GM12878 (cell line): ENCODE measurements at regions not wholly inside any gene's neighbourhood (a gene's known extent, or its start where the extent isn't known, plus 50 kb on each side); places are given as distances from the start of the nearest gene placed in this dataset.

Source experiments
- ATAC-seq: fragments of 200-7000 bp; cut with Tn5 transposase; 3 replicates; pipeline ENCODE4 v1.9.1; 2020; ENCODE audit warnings: mild to moderate bottlenecking, moderate library complexity
- BruUV-seq: library from RNA; stranded (reverse); fragments of 400-500 nt; replicated peaks from 2 replicates; lab custom pipeline; 2021; lab: Mats Ljungman, UMichigan
- CTCF ChIA-PET: fragments of 300-600 bp; sonication (Branson Sonifier 250); formaldehyde crosslinking; extraction: SDS; loops from one replicate; lab custom pipeline; 2021; ENCODE audit warnings: inconsistent platforms; lab: Yijun Ruan, JAX
- POLR2A ChIA-PET: fragments of 350-600 bp; formaldehyde crosslinking; extraction: SDS; loops from one replicate; lab custom pipeline; 2021; ENCODE audit warnings: inconsistent platforms; lab: Charles Lee
- RAD21 ChIA-PET: fragments of 300-600 bp; sonication (Branson Sonifier 250); formaldehyde crosslinking; loops from one replicate; lab custom pipeline; 2023; ENCODE audit warnings: antibody characterized with exemption; ENCODE audit not compliant: unreplicated experiment; lab: Charles Lee
- SMC1A ChIA-PET: fragments of 300-600 bp; sonication (Branson Sonifier 250); formaldehyde crosslinking; loops from one replicate; lab custom pipeline; 2023; ENCODE audit not compliant: unreplicated experiment, uncharacterized antibody; lab: Charles Lee
- DNase-seq: peaks from one replicate; pipeline ENCODE4 v3.0.0-alpha.2; 2011; ENCODE audit warnings: low read depth, low spot score
- FAIRE-seq: peaks from 3 replicates; lab custom pipeline; 2011; peaks lifted over from hg19 to GRCh38; lab: Jason Lieb, UNC
- H2AFZ ChIP-seq: 2 replicates; pipeline ENCODE4 v1.6.0; 2011; ENCODE audit warnings: low read depth, low read length, control low read depth; ENCODE audit not compliant: control insufficient read depth
- H3K27ac ChIP-seq: 2 replicates; pipeline ENCODE4 v1.5.1; 2011; ENCODE audit warnings: control low read depth; ENCODE audit not compliant: control insufficient read depth, insufficient read depth
- H3K27me3 ChIP-seq, 2 experiments: replicated peaks in 1 of 2; 2 replicates each; pipeline versions ENCODE4 v1.6.0 to v1.6.1; 2011; ENCODE audit warnings: low read length in 1 of 2; ENCODE audit not compliant: control insufficient read depth in 2 of 2, insufficient read depth in 2 of 2
- H3K36me3 ChIP-seq, 2 experiments: 2 replicates each; pipeline ENCODE4 v1.5.1; 2011; ENCODE audit warnings: low read length in 1 of 2; ENCODE audit not compliant: control insufficient read depth in 2 of 2, insufficient read depth in 2 of 2
- H3K4me1 ChIP-seq: 2 replicates; pipeline ENCODE4 v1.6.1; 2011; ENCODE audit warnings: mild to moderate bottlenecking, low read length, moderate library complexity, mixed read lengths; ENCODE audit not compliant: control insufficient read depth, insufficient read depth
- H3K4me2 ChIP-seq: 2 replicates; pipeline ENCODE4 v1.6.0; 2011; ENCODE audit warnings: control low read depth; ENCODE audit not compliant: control insufficient read depth, insufficient read depth
- H3K4me3 ChIP-seq: fragments of 200-600 bp; sonication (generic); 2 replicates; pipeline ENCODE4 v1.5.1; 2016
- H3K79me2 ChIP-seq: 2 replicates; pipeline ENCODE4 v1.6.0; 2011; ENCODE audit warnings: low read length; ENCODE audit not compliant: control insufficient read depth, insufficient read depth
- H3K9ac ChIP-seq: 2 replicates; pipeline ENCODE4 v1.8.0; 2011; ENCODE audit warnings: low read length, control low read depth, mixed read lengths; ENCODE audit not compliant: control insufficient read depth, insufficient read depth
- H3K9me3 ChIP-seq: replicated peaks from 3 replicates; pipeline ENCODE4 v1.5.1; 2011; ENCODE audit warnings: mild to moderate bottlenecking, low read length; ENCODE audit not compliant: control insufficient read depth, insufficient read depth
- H4K20me1 ChIP-seq: 2 replicates; pipeline ENCODE4 v1.6.0; 2011; ENCODE audit not compliant: control insufficient read depth, insufficient read depth
- CHD1 ChIP-seq: IDR thresholded peaks from 2 replicates; pipeline ENCODE4 v1.6.1; 2012; ENCODE audit warnings: low read depth, low read length, improper control_type of control experiment
- DPF2 ChIP-seq: fragments of 450-650 bp; IDR thresholded peaks from 2 replicates; pipeline ENCODE4 v1.6.1; 2017; ENCODE audit warnings: mild to moderate bottlenecking
- IRF3 ChIP-seq: fragments of 450-650 bp; IDR thresholded peaks from 2 replicates; pipeline ENCODE4 v1.6.1; 2014; ENCODE audit warnings: mild to moderate bottlenecking
- KLF5 ChIP-seq: fragments of 450-650 bp; IDR thresholded peaks from 2 replicates; pipeline ENCODE4 v1.6.1; 2014; ENCODE audit warnings: mild to moderate bottlenecking; ENCODE audit not compliant: partially characterized antibody
- MEF2B ChIP-seq: fragments of 450-650 bp; IDR thresholded peaks from 2 replicates; pipeline ENCODE4 v1.6.1; 2018; ENCODE audit warnings: mild to moderate bottlenecking, moderate library complexity; ENCODE audit not compliant: partially characterized antibody, poor library complexity, severe bottlenecking
- MYC ChIP-seq: IDR thresholded peaks from 2 replicates; pipeline ENCODE4 v1.6.1; 2011; ENCODE audit warnings: mild to moderate bottlenecking, low read length, moderate library complexity, inconsistent platforms; ENCODE audit not compliant: insufficient read depth, insufficient replicate concordance, insufficient read length, severe bottlenecking
- PRDM15 ChIP-seq: fragments of 450-650 bp; formaldehyde crosslinking; IDR thresholded peaks from 2 replicates; pipeline ENCODE4 v1.4.0; 2020; ENCODE audit warnings: mild to moderate bottlenecking, moderate library complexity
- RCOR1 ChIP-seq: conservative IDR thresholded peaks from 2 replicates; pipeline ENCODE4 v1.6.1; 2012; ENCODE audit warnings: low read depth, low read length, improper control_type of control experiment
- ZBTB11 ChIP-seq: fragments of 450-650 bp; formaldehyde crosslinking; IDR thresholded peaks from 2 replicates; pipeline ENCODE4 v1.5.0; 2022; ENCODE audit warnings: mild to moderate bottlenecking, missing genetic modification characterization
- ZNF384 ChIP-seq: IDR thresholded peaks from 2 replicates; pipeline ENCODE4 v1.6.1; 2012; ENCODE audit warnings: low read depth, mild to moderate bottlenecking, low read length, improper control_type of control experiment, borderline replicate concordance
- WGBS: methylation state at CpG from one replicate; pipeline ENCODE4 v1.1.6; 2016; ENCODE audit warnings: low lambda C conversion rate; ENCODE audit not compliant: insufficient replicate concordance, insufficient coverage; ENCODE audit errors: missing lambda C conversion rate; 5-methylcytosine and 5-hydroxymethylcytosine counted together
- in situ Hi-C: fragments of 300-500 bp; cut with MboI; formaldehyde crosslinking; loops from 9 replicates; pipeline ENCODE4 v1.14.3; 2018; ENCODE audit warnings: mixed read lengths
- intact Hi-C: fragments of 100-400 bp; cut with micrococcal nuclease; formaldehyde crosslinking; loops from one replicate; pipeline ENCODE4 v1.14.2; 2022; ENCODE audit not compliant: unreplicated experiment

GRCh38 chr18:2254977-2255376 is 316.3 kb downstream of the METTL4 start:
- FAIRE-seq (no peak), DNase-seq (no peak), ATAC-seq (no peak)
- BruUV-seq: no TSS peak
- no peak overlapping the region for H2AFZ ChIP-seq
- intact Hi-C loops: no loop called here
- no peak overlapping the region for H3K4me3 ChIP-seq
- H4K20me1 ChIP-seq: no peaks in the 10 kb centered on the region
- H3K9ac ChIP-seq: no peak overlapping the region
- no peaks in the 10 kb centered on the region for H3K9me3 ChIP-seq
- H3K36me3 ChIP-seq: no peaks in the 10 kb centered on the region
- TF ChIP-seq DPF2: no peak
- no peak for TF ChIP-seq CHD1
- TF ChIP-seq ZNF384: no peak
- no peak for TF ChIP-seq IRF3
- TF ChIP-seq RCOR1: no peak
- TF ChIP-seq ZBTB11 (CRISPR knock-in tag): no peak
- TF ChIP-seq KLF5: no peak
- TF ChIP-seq MEF2B: no peak
- TF ChIP-seq PRDM15 (CRISPR knock-in tag): no peak
- TF ChIP-seq MYC: no peak
- H3K79me2 ChIP-seq: no peaks in the 10 kb centered on the region
- no peak overlapping the region for H3K27ac ChIP-seq
- ChIA-PET RAD21 (no interaction called here), CTCF (no interaction called here), POLR2A (no interaction called here), SMC1A (no interaction called here)
- in situ Hi-C loops: no loop called here
- no peaks in the 10 kb centered on the region for H3K27me3 ChIP-seq
- no peak overlapping the region for H3K4me2 ChIP-seq
- WGBS: 37% methylated on average over 3 of the region's 3 CpGs
- no peaks in the 10 kb centered on the region for H3K4me1 ChIP-seq
